NOMO-1 treated with DMSO at 0.1 percent for 48 hours (cell line): ENCODE measurements at regions not wholly inside any gene's neighbourhood (a gene's known extent, or its start where the extent isn't known, plus 50 kb on each side); places are given as distances from the start of the nearest gene placed in this dataset.
"Not testable (repeated sequence)": the region's sequence is repeated elsewhere in the genome, so short reads cannot be mapped to it uniquely, and the experiment has no call there.

Experiments used
- DNase-seq: peaks from one replicate; lab custom pipeline; 2025; ENCODE audit not compliant: unreplicated experiment; lab: John Stamatoyannopoulos, UW

GRCh38 chrX:112577146-112577545, 102.6 kb downstream of the LHFPL1 start:
- no peak for DNase-seq

DNA sequence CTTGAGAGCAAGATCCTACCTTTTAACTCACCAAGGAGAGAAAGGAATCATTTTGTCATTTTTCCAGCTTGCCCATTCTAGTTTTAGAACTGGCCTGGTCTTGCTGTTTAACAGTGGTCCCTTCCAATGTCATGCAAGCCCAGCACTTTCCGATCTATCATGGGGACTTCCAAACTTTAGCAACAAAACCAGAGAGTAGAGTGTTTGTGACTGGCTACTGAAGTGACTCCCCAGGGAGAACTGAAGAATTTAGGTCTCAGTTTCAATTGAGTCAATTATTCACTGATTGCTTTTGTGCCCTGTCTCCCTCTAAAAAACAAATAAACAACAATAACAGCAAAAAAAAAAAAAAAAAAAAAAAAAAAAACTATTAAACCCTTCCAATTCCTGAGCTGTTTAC, 108.3 kb downstream of the LHFPL1 start:
- DNase-seq, result no peak

DNA sequence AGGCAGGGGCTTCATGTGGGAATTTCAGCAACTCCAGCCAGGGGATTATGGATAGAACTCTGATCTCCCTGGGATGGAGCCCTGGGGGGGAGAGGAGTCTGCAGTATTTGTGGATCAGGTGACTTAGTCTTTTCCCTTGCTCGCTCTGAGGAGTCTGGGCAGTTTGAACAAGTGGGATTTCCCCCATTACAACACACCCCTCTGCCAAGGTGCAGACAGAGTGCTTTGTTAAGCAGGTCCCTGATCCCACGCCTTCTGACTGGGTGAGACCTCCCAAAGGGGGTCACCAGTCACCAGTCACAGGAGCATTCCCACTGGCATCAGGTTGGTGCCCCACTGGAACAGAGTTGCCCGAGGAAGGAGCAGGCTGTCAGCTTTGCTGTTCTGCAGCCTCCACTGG, 123.9 kb downstream of the LHFPL1 start:
- DNase-seq, result no peak

- no peak for DNase-seq
Measured at GRCh38 chrX:112545051-112545450, 134.7 kb downstream of the LHFPL1 start.

DNA sequence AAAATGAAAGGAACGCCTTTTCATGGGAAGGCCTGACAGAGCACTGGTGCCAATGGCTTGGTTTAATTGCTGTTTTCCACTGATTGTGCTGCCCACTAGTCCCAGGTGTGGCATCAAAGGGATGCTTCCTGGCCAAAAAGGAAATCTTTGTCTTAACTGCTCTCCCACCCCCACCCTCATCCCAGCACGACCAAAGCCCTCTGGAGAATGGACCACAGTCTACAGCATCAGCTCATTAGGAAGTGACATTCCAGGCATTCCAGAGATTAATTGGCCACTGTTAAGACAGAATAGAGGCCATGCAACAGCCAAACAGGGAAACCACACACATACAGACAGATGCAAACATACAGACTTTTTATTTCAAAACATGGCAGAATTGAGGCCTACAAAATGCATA, 143.2 kb downstream of the LHFPL1 start:
- DNase-seq, result no peak

- DNase-seq, result no peak
Measured at GRCh38 chrX:112527903-112528302, 151.8 kb downstream of the LHFPL1 start.

GRCh38 chrX:112521676-112522075, 158.1 kb downstream of the LHFPL1 start:
- no peak for DNase-seq

GRCh38 chrX:112520124-112520523, 159.6 kb downstream of the LHFPL1 start:
- no peak for DNase-seq

GRCh38 chrX:112513154-112513553, 166.6 kb downstream of the LHFPL1 start:
- DNase-seq, result no peak

GRCh38 chrX:112512509-112512908, 167.2 kb downstream of the LHFPL1 start:
- no peak for DNase-seq

DNA sequence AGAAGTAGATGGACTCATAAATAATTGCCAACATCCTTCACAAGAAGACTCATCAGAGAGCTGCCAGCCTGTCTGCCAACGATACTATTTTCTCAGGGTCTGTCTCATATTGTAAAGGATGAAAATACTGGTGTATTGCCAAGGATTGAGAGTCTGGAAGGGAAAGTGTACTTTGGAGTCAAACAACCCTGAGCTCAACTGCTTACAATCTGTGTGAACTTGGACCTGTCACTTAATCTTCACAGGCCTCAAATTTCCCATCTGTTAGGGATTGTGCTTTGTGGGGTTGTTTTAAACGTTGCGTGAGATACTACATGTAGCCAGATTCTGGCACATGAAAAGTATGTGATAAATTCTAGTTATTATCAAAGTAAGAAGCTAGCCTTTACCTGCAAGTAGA, 169.1 kb downstream of the LHFPL1 start:
- DNase-seq, result no peak

DNA sequence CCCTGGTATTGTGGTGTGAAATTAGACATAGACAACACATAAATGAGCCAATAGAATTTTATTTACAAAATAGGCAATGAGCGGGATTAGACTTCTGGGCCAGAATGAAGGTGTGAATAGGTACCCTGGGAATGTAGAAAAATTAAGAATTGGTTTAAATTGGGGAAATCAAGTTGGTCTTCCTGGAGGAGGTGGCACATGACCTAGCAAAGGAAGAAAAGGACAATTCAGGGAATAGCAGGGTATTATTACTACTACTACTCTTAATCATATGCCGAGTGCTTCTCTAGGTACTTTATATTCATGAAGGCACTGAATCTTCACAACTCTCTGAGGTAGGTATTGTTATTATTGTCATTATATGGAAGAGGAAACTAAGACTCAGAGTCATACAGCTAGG, 202.1 kb downstream of the LHFPL1 start:
- no peak for DNase-seq

DNA sequence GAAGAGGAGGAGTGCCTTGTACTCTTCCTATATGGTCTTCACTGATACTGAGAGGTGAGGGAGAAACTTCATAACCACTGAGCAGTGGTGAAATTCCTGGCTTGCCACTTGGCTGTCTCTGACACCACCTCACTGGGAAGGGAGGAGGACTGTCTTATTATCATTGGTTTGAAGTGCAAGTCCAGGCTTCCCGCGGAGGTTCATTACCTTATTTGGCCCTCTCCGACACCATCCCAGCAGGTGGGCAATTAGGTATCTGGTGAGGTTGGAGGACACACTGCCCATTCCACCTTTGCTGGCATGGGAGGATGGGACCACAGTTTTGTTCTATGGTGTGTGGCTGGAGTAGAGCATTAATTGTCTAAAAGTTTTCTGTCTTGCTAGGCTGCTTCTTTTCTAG, 206.1 kb downstream of the LHFPL1 start:
- DNase-seq, result no peak

DNA sequence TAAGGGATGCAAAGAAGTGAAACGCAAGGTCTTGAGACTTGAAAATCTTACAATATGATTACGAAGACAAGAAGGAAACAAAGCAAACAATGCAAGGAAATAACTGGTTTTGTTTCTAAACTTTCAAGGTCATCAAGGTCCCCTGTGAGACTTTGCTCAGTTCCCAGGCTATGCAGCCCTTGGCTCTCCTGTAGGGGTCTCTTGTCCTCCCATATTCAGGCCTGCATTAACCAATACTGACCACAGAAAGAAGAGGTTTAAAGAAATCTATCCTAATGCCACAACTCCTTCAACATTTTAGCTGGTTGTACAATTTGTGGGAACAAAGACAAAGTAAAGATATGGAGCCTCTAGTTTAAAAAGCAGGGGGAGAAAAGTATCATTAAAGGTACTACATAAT, 209.2 kb downstream of the LHFPL1 start:
- DNase-seq, result no peak

DNA sequence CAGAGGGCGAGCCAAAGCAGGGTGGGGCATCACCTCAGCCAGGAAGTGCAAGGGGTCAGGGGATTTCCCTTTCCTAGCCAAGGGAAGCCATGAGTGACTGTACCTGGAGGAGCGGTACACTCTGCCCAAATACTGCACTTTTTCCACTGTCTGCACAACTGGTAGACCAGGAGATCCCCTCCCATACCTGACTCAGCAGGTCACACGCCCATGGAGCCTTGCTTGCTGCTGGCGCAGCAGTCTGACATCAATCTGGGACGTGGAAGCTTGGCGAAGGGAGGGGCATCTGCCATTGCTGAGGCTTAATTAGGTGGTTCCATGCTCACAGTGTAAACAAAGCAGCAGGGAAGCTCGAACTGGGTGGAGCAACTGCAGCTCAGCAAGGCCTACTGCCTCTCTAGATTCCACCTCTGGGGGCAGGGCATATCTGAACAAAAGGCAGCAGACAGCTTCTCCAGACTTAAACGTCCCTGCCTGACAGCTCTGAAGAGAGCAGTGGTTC, 217.7 kb downstream of the LHFPL1 start:
- not testable (repeated sequence) for DNase-seq

GRCh38 chrX:112457788-112458187, 221.9 kb downstream of the LHFPL1 start:
- no peak for DNase-seq

DNA sequence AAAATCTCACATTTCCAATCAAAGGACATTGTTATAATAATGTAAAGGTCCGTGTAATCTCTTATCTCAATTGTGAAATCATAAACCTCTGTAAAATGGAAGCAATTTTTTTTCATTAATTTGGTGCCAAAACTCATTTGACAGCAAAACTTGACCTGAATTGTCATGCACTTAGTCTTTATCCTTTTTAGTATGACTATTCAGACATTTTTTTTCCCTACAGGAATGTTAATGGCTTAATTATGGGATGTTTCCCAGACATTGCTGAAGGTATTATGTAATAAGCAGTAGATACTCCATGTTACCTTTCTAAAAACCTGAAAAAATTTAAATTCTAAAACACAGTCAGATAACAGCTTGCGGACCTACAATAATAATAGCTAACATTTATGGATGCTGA, 228.9 kb downstream of the LHFPL1 start:
- no peak for DNase-seq

DNA sequence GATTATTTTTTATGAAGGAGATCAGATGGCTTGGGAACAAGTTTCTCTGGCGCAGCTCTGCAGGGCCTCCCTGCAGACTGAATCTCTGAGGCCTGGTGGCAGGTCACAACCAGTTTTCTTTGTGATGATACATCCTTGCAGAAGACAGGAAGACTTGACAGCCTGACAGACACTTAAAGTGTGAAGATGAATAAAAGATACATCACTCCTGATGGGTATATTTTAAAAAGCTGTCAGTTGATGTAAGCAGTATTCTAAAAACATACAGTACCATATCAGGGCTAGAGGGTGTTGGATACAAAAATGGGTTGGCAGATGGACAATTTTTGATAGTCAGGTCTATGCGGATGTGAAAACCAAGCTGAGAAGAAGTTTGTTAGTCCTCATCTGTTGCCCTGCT, 239.5 kb downstream of the LHFPL1 start:
- no peak for DNase-seq

DNA sequence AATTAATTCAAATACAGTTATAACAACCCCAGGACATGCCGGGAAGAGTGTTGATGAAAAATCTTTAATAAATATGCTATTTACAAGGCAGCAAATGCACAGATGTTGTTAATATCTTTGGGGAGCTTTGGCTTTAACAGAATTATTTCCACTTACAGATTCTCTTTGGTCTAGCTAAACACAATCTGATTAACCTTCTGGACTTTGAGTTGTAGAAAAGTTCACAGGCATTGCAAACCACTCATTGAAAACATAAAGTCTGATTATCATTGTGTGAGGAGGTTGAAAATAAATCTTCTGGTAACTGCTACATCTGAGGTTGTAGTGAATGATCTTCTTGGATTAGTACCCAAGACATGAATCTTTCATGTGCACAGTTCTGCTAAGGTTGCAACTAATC, 255.6 kb downstream of the LHFPL1 start:
- DNase-seq, result no peak

GRCh38 chrX:112391313-112391712, 288.4 kb downstream of the LHFPL1 start:
- no peak for DNase-seq

- not testable (repeated sequence) for DNase-seq
Measured at GRCh38 chrX:112381649-112382298, 298.0 kb downstream of the LHFPL1 start.

GRCh38 chrX:112380541-112381278, 298.1 kb upstream of the TRPC5 start:
- DNase-seq, result no peak

- DNase-seq, result no peak
Measured at GRCh38 chrX:112377481-112377880, 294.9 kb upstream of the TRPC5 start.
